NT2/D1 (cell line): ENCODE measurements at regions not wholly inside any gene's neighbourhood (a gene's known extent, or its start where the extent isn't known, plus 50 kb on each side); places are given as distances from the start of the nearest gene placed in this dataset.

Source experiments
- SUZ12 ChIP-seq: IDR thresholded peaks from 2 replicates; pipeline ENCODE4 v1.6.1; 2011; ENCODE audit not compliant: insufficient read length, insufficient read depth; ENCODE audit errors: extremely low read depth
- ZNF274 ChIP-seq: IDR thresholded peaks from 2 replicates; pipeline ENCODE4 v1.6.1; 2011; ENCODE audit warnings: mild to moderate bottlenecking, low read depth, low read length

- TF ChIP-seq ZNF274: no peak
- no peak for TF ChIP-seq SUZ12
These were observed 505.6 kb downstream of the IRX1 start for GRCh38 chr5:4101189-4101588.
